Activated CD4-positive, alpha-beta T cell treated with anti-CD3 and anti-CD28 coated beads for 48 hours (primary cell): ENCODE measurements at regions not wholly inside any gene's neighbourhood (a gene's known extent, or its start where the extent isn't known, plus 50 kb on each side); places are given as distances from the start of the nearest gene placed in this dataset.

ENCODE experiments used
- DNase-seq: peaks from one replicate; pipeline ENCODE4 v3.0.0-alpha.2; 2020

DNA sequence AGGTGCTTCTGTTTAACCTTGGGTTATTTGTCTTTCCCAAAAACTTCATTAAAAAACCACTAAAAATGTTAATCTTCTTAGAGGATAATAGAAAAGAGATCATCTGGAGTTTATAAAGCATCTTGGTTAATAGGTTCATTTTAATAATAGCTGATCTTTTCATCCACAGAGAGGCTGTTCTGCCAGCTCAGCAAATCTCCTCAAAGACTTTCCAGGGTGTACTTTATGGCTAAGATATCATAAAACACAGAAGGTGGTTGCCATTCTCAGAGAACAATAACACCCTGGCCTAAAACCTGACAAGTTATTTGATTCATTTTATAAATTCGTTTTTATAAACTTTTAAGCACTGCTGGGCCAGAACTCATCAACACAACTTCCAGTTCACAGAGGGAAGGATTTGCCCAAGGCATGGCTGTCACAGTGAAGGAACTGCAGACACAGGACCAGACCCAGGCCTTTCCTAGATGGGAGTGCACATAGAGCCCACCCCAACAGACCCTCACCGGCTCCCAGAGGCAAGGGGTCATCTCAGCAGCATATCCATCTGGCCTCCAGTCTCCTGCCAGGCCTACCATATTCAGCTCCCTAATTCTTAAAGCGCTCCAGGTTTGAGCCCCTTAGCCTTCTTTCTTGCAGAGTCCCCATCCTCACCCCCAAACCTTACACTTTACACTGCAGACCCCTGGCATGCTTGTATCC lies 203.4 kb upstream of the RAB6C start:
- no peak for DNase-seq

DNA sequence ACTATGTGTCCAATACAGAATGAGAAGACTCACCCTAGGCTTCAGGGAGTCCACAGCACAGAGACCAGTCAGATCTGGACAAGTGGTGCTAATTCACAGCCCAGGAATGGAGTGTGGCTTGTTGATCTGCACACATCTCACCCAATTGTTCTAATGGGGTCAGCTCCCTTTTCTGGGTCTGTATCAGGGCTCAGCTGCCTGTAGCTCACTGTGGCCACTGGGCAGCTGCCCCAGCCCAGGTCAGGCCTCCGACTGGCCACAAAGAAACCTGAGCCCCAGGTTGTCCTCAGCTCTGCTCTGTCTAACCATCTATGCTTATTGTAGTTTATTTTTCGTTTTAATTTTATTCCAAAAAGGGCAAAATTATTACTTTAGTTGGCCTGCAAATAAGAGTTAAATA lies 202.3 kb upstream of the RAB6C start:
- no peak for DNase-seq

DNA sequence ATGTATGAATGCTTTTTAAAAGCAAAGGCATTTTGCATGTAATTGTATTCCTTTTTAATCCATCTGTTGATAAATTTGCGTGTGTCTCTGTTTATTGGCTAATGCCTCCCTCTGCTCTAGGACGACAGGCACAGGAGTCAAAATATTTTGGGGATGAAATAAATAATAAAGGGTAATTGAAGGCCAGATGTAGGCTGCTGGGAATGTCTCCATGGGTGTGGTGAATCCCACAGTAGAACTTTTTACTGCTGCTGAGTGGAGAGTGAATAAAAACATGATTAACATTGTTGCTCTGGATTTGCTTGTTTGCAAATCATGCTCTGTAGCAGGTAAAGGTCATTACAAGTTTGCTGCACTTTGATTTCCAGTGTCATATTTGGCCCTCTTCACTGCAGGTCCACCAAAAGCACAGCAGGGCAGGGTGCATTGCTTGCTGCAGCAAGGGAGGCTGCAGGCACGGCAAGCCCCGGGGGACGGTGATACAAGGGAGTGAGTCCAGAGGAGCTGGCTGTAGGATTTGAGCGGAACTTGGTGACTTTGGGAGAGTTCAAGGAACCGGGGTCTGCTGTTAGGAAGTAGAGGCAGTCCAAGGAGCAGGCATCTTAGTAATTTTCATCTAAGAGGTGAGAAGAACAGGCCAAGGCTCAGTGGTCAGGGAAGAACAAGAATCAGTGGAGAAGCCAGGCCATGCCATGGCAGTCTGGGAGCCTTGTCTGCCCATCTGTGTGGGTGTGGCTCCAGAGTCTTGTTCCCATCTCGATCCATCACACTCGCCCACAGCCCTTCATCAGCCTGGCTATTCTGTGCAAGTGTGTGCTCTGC lies 201.5 kb upstream of the RAB6C start:
- DNase-seq = no peak

DNA sequence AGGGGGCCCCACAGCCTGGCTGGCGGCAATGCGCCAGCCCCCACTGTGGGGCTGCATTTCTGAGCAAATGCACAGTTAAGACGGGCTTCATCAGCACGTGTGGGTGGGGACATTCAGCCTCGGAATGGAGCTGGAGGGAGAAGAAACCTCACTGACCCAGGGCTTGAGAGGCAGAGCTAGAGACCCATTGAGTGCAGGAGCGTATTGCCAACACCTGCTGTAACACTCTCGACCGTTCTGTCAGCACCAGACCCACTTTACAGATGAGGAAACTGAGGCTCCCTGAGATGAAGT lies 200.9 kb upstream of the RAB6C start:
- DNase-seq = no peak

DNA sequence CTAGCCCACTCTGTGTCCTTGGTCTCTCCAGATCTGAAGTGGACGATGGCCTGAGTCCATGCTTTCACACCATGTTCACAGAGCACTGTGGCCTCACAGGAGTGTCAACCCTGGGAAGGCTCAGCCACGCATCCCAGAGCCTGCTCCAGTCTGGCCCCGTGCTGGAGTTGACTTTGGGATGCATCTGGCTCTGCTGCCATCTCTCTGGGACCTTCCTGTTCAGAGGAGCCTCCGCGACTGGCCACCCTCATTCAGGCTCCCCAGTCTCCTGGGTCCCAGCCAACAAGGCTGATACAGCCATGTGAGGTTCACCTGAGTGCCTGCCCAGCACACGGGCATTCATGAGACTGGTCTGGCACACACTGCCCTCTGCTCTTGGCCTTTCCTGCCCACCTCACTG lies 199.7 kb upstream of the RAB6C start:
- DNase-seq = no peak

DNA sequence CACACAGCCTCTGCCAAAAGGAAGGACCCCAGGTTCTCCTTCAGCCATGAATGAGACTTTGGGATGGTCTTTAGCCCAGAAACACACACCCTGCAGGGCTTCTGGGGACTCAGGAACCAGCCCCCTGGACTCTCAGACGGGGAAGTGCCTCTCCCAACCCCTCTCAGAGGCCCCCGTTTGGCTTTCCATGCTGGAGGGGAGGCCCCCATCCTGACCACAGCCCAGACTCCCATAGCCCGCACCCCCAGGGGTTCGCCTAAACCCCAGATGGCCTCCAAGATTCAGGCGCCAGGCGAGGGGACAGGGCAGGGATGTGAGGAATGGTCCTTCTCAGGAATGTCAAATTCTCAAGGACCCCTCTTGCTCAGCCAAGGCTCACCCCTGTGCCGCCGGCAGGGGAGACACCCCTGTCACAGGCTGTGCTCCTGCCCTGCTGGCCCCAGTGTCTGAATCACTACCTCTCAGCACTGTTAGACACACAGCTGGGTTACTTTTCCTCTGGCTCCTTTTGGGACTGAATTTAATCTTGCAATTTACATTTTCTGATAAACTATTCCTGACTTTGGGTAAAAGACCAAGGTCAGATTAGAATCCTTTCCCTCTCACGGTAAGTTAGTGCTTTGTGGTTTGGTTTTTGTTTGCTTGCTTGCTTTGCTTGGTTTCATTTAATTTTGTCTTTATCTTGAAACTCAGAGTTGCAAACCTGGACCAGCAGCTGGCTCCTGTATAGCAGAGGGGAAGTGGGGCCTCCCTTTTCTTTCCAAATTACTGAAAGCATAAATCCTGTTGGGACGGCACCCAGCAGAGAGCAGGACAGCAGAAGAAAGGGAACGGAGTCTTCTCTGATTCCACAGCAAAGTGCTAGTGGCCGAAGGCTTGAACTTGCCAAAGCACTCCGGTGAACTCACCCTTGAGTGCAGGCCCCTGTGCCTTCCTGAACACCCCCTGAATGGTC lies 198.9 kb upstream of the RAB6C start:
- DNase-seq = no peak

DNA sequence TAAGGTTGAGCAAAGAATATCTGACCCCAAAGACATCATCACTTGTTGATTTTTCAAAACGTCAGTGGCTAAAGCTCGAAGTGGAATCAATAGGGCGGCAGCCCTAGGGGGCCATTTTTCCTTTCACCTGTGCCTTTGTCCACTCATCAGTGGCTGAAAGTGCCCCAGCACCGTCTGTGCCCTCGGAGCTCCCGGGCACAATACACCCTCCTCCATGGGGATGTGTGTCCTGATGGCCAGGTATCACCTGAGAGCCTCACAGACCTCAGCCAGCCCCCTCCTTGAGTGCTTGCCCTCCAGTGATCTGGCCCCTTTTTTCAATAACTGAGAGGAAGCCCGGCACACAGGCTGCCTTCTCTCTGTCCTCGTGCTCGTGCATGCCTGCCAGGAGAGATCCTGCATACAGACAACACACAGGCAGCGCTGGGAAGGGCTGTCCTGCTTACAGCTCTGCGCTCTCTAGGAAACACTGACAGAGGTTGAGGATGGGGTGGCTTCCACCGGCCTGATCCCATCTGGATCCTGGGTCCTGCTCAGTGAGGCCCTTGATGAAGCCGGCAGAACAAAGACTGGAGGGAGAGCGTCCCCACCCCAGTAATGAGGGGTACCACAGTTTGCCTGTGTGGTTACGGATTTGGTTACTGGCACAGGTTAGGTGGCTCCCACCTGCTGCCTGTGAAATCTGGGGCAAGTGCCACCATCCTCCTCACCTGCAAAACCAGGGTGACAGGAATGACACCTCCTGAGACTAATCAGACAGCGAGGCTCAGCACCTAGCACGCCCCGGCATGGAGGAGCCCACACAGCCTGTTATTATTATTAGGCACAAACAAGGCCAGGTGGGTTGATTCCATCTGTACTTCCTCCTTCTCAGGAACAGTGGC lies 197.5 kb upstream of the RAB6C start:
- no peak for DNase-seq

DNA sequence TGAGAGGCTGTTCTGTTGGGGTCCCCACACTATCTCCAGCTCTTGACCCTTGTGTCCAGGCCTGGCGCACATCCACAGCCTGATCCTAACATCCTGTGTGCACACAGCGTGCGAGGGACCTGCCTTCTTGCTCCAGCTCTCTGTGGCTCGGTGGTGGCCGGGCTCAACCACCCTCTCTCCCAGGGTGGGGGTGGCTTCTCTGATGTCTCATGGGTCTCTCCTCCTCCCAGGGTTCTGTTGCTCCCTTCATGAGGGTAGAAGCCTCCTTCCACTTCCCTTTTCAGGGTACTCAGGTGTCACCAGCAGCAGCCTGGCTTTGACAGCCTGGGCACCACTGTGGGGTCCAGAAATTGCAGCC lies 196.9 kb upstream of the RAB6C start:
- no peak for DNase-seq

DNA sequence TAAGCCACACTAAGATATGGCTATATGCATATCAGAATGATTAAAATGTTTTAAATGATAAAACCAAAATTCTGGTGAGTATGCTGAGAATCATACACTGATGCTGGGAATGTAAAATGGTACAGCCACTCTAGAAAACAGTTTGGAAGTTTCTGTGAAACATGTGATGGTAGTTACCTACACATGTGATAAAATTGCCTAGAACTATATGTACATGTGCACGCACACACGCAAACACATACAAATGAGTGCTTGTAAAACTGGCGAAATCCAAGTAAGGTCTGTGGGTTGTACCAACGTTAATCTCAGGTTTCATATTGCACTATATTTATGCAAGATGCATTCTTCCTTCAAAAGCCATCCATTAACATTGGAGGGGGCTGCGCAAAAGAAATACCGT lies 195.0 kb upstream of the RAB6C start:
- no peak for DNase-seq

DNA sequence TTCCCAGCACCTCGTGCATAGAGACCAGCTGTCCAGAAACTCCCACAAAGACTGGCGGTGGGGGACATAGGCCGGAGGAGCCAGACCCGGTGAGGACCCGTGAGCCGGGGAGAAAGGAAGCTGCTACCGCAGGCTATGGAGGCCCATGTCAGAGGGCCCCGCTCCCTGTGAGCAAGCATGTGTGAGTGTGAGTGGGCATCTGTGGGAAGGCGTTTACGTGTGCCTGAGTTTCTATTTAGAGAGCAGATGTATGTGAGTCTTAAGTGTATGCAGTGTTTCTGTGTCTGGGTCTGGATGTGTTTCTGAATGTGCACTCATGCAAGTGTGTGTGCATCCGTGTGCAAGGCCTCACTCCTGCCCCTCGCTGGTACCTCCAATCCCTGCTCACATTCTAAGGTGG lies 187.8 kb upstream of the RAB6C start:
- no peak for DNase-seq

DNA sequence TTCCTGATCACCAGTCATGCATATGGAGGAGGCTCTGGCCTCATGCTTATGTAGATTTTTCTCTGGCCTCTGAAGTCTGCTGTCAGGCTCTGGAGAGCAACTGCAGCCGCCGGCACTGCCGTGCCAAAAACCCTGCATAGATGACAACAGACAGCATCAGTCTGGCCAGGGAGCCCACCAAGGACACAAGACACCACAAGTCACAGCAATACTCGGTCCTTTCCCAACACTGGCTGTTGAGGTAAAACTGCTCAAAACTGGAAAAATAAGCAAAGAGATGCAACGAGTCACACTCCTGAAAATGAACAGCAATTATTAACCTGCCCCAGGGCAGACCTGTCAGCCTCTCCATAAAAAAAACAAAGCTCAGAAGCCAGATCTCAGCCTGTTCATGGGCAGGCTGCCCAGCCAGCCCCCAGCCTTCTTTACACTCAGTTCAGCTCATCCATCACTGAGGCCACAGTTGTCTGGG lies 186.0 kb upstream of the RAB6C start:
- DNase-seq = no peak

DNA sequence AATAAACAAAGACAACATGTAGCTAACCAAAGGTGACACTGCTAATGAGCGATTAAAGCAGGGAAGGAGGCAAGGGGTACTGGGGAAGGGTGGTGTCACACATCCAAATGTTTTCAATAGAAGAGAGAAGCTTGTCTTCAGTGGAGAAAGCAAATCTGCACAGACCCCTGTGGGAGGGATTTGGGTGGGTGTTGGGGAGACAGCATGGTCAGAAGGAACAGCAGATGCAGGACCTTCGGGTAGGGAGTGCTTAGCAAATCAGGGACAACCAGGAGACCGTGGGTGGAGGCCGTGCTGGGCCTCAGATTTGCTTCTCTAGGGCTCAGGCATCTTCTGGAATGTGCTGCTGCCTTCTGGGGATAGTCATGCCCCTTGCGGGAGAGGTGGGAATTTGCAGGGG lies 185.3 kb upstream of the RAB6C start:
- DNase-seq = no peak

DNA sequence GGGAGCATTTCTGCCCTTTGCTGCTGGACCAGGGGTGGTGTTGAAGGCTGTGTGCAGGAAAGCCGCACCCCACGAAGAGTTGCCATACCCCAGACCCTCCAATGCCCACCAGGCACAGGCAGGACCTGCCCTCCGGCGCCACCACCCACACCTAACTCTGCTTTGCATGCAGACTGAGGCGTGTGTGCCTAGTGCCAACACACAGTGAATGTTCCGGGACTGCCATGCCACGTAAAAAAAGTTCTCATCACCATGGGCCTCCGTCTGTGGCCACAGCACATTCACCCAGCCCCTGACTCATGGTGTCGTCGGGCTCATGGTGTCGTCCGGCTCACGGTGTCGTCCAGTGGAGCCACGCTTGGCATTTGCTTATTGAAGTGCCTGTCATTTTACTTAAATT lies 184.9 kb upstream of the RAB6C start:
- DNase-seq = no peak

DNA sequence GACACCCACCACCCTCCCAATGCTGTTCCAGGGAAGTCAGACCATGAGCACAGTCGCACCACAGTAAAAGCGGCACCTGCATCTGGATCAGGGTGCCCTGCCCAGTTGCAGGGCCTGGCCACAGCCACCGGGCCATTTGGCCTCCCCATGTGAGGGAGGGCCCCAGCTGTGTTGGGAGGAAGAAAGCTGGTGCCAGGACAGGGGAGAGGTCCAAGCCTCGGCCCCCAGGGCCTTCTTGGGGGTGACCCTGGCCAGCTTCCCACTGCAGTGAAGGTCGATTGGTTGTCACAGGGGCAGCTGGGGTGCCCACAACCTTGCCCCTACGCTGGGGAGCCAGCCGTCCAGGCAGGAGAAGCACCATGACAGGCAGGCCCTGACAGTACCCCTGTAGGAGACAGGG lies 183.2 kb upstream of the RAB6C start:
- DNase-seq = no peak

DNA sequence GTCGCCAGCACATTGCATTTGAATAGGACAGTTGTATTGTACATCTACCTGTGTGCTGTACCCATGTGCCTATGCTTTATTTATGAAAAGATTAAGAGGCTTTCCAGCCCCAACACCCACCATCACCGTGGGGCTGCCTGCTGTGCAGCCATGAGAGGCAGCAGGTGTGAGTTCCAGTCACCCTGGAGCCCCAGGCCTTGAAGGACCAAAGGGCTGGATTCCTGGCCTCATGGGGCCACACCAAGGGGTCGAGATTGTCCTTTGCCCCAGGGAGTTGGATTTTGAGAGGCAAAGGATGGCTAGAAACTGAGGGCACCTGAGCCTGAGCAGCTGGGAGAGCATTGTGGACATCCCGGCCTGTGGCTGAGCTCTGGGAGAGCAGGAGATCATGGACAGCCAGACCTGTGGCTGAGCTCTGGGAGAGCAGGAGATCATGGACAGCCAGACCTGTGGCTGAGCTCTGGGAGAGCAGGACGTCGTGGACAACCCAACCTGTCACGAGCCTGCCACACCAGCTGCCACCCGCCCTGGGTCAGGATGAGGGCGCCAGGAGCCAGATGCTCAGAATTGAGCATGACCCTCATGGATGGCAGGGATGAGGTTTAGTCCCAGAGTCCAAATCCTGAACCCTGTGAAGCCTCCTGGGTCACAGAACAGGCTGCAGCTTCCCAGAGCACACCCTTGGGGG lies 182.5 kb upstream of the RAB6C start:
- no peak for DNase-seq

DNA sequence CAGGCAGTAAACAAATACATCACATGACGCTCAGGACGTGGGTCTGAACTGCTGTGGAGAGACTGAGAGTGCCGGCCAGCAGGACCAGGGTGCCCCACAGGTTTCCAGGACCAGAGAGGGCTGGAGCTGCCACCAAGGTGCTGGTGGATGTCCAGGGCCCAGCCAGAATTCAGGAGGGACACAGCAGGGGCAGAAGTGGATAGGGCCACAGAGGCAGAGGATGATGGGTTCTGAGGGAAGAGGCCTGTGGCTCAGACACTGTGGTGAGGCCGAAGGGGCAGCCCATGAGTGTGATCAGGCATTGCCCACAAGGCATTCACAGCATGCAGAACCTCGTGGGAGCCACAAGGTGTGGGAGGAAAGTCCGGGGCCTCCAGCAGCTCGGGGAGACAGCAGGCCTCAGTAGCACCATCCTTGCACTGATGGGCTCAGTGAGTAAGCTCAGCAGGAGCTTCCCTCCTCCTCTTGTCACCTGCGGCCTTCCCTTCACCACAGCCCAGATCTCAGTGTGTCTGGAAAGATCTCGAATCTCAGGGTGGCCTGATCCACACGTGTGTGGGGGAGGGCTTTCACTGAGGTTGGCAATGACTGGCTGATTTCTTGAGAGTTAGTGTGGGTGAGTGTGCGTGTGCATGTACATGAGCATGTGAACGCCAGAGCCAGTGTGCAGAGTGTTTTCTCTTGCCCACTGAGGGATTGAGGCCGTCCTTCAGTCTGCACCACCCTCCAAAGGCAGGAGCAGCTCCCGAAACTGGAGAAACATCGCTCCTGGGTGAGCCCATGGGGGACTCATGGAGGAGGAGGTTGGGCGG lies 181.8 kb upstream of the RAB6C start:
- no peak for DNase-seq

DNA sequence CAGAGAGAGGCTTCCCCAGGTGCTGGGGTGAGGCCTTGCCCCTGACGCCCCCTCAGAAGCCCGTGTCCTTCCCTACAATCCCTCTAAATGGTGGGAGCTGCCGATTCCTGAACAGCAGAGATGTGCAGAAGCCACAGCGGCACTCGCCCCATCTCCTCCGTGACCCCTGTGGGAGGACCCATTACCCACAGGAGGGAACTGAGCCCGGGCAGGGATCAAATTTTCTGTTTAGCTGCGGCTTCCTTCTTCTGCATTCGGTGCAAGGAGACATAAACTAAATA lies 181.2 kb upstream of the RAB6C start:
- no peak for DNase-seq

DNA sequence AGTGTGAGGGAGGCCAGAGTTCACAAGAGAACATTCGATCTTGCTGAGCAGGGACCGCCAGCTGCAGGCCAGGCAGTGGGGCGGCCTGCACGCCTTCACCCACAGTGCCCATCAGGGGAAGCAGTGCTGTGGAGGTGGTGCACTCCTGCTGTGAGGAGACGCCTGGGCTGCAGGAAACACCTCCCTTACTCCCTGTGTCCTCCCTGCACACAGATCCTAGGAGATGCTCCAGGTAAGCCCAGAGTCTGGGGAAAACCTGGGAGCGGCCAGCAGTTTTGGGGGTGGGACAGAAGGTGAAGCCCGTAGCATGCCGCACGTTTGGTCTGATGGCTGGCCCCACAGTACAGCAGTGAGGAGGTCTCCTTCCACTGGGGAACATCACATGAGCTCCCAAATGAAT lies 180.8 kb upstream of the RAB6C start:
- no peak for DNase-seq

DNA sequence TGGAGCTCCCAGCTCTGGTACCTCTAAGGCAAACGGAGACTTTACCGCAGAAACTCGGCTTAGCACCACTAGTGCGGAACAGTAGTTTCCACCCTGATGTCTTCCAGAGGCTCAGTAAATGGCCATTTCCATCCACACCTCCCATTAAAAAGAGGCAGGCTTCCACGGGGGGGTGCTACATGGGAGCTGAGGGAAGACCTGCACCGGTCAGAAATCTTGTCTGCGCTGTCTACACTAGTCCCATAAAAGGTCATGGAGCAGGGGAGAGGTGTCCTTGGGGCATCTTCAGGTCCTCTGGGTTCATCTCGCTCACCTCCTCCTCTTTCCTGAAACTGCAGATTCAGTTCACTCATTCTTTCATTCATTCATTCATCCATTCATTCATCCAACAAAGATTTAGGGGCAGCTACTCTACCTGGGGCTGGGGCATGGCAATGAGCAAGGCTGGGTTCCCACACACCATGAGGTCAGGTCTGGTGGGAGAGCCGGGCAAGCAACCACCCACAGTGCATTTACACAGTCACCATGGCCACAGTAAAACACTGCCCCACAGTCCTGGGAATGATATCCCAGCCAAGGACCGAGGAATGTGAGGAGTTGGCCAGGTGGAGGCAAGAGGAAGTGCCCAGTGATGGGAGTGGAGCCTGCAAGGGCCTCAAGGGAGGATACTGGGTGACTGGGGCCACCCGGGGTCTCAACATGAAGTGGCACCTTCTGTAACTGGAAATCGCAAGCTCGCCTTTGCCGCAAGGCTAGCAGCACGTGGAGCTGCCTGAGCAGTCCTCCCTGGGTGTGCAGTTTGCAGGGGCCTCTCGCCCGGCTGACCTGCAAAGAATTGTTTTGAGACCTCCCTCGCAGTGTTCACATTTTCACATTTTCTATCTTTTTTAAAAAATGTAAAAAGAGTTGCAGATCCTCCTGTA lies 180.2 kb upstream of the RAB6C start:
- no peak for DNase-seq

DNA sequence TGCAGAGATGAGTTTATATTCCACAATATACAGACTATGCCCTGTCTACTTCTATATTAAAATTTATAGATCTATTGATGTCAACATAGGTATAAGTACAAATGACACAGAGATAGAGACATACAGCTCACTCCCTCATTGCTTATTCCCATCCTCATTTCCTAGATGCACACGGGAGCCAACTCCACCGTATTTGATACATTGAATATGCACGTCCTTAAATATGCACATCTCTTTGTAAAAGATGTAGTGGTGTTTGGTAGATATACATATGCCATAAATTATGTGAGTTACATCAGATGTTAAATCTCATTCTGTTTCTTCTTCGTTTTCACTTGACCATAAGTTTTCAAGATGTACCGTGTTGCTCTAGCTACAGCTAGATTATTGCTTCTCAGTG lies 179.2 kb upstream of the RAB6C start:
- DNase-seq = no peak
